ENCODE measurements at regions not wholly inside any gene's neighbourhood (a gene's known extent, or its start where the extent isn't known, plus 50 kb on each side); places are given as distances from the start of the nearest gene placed in this dataset.

GRCh38 chr4:12270546-12270945 lies 841.9 kb upstream of the HS3ST1 start:
- DNase-seq = no peak

- no peak for DNase-seq
Measured at GRCh38 chr4:12265554-12265953, 836.9 kb upstream of the HS3ST1 start.

- DNase-seq = no peak
Measured at GRCh38 chr4:12260453-12260852, 831.8 kb upstream of the HS3ST1 start.

- DNase-seq = no peak
Measured at GRCh38 chr4:12244973-12245372, 816.3 kb upstream of the HS3ST1 start.

GRCh38 chr4:12242354-12242753 lies 813.7 kb upstream of the HS3ST1 start:
- no peak for DNase-seq

GRCh38 chr4:12239897-12240636 lies 811.4 kb upstream of the HS3ST1 start:
- no peak for DNase-seq

- DNase-seq = no peak
Measured at GRCh38 chr4:12231098-12231497, 802.4 kb upstream of the HS3ST1 start.

GRCh38 chr4:12221031-12221430 lies 792.3 kb upstream of the HS3ST1 start:
- DNase-seq = peak; percentile 42 to 47

GRCh38 chr4:12211636-12212035 lies 782.9 kb upstream of the HS3ST1 start:
- DNase-seq = no peak

- DNase-seq = no peak
Measured at GRCh38 chr4:12207396-12207795, 778.7 kb upstream of the HS3ST1 start.

- no peak for DNase-seq
Measured at GRCh38 chr4:12206091-12206490, 777.4 kb upstream of the HS3ST1 start.

- DNase-seq = no peak
Measured at GRCh38 chr4:12203945-12204344, 775.3 kb upstream of the HS3ST1 start.

- no peak for DNase-seq
Measured at GRCh38 chr4:12200226-12200625, 771.5 kb upstream of the HS3ST1 start.

GRCh38 chr4:12186526-12186925 lies 757.8 kb upstream of the HS3ST1 start:
- DNase-seq = no peak

GRCh38 chr4:12178614-12179610 lies 750.2 kb upstream of the HS3ST1 start:
- no peak for DNase-seq

- no peak for DNase-seq
Measured at GRCh38 chr4:12177416-12177815, 748.7 kb upstream of the HS3ST1 start.

GRCh38 chr4:12173496-12173895 lies 744.8 kb upstream of the HS3ST1 start:
- DNase-seq = no peak

GRCh38 chr4:12172198-12172973 lies 743.7 kb upstream of the HS3ST1 start:
- DNase-seq = no peak

GRCh38 chr4:12170308-12170707 lies 741.6 kb upstream of the HS3ST1 start:
- DNase-seq = no peak

- peak; percentile 37 to 44 for DNase-seq
Measured at GRCh38 chr4:12165616-12166015, 736.9 kb upstream of the HS3ST1 start.

GRCh38 chr4:12146339-12146738 lies 717.6 kb upstream of the HS3ST1 start:
- DNase-seq = no peak

- DNase-seq = no peak
Measured at GRCh38 chr4:12145768-12146167, 717.1 kb upstream of the HS3ST1 start.

GRCh38 chr4:12145106-12145505 lies 716.4 kb upstream of the HS3ST1 start:
- DNase-seq = no peak

Measured in inflammatory macrophage (primary cell).